Stimulated activated CD8-positive, alpha-beta memory T cell treated with anti-CD3 and anti-CD28 coated beads, Interleukin-12 subunit alpha, Interleukin-12 subunit beta, amount 100 ng/mL, for 1 hour (primary cell): ENCODE measurements at regions not wholly inside any gene's neighbourhood (a gene's known extent, or its start where the extent isn't known, plus 50 kb on each side); places are given as distances from the start of the nearest gene placed in this dataset.
"Not testable (repeated sequence)": the region's sequence is repeated elsewhere in the genome, so short reads cannot be mapped to it uniquely, and the experiment has no call there.

Experiments used
- DNase-seq: peaks from one replicate; pipeline ENCODE4 v3.0.0-alpha.2; 2020; ENCODE audit warnings: low read depth

GRCh38 chr6:140772576-140772975, 1360.1 kb upstream of the GJE1 start:
- no peak for DNase-seq

DNA sequence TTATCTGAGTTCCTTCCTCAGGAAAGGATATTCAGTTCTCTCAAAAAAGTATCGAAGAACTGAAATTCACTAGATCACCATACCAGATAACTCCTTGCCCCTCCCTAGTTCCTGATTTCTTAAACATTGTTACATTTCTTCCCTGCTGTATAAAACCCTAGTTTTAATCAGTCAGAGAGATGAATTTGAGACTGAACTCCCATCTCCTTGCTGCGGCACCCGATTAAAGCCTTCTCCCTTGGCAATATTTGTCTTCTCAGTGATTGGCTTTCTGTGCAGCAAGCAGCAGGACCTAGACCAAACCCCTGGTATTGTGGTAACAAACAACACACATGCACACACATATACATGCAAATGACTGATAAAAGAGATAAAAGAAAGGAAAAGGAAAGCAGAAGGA, 1364.6 kb upstream of the GJE1 start:
- DNase-seq, result no peak

GRCh38 chr6:140766999-140767398, 1365.7 kb upstream of the GJE1 start:
- DNase-seq, result no peak

GRCh38 chr6:140758169-140758877, 1374.4 kb upstream of the GJE1 start:
- DNase-seq, result no peak

DNA sequence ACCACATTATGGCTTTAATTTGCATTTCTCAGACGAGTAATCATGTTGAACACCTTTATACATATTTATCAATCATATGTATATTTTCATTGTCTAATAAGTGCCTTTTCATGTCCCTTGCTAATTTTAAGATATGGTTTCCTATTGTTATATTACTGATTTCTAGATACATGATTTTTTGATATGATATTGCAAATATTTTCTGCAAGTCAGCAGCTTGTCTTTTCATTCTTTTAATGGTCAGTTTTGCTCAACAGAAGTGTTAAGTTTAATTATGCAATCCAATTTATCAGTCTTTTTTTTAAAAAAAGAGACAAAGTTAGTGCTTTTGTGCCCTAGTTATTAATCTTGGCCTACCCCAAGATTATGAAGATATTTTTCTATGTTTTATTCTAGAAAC, 1377.8 kb upstream of the CITED2 start:
- DNase-seq, result no peak

DNA sequence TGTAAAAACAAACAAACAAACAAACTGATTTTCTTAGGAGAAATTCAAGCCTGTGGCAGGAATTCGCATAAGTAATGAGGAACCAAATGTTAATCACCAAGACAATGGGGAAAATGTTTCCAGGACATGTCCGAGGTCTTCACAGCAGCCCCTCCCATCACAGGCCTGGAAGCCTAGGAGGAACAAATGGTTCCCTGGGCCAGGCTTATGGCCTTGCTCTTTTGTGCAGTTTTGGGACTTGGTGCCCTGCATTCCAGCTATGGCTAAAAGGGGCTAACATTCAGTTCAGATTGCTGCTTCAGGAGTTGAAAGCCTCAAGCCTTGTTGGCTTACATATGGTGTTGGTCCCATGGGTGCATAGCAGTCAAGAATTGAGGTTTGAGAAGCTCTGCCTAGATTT, 1372.7 kb upstream of the CITED2 start:
- DNase-seq, result no peak

DNA sequence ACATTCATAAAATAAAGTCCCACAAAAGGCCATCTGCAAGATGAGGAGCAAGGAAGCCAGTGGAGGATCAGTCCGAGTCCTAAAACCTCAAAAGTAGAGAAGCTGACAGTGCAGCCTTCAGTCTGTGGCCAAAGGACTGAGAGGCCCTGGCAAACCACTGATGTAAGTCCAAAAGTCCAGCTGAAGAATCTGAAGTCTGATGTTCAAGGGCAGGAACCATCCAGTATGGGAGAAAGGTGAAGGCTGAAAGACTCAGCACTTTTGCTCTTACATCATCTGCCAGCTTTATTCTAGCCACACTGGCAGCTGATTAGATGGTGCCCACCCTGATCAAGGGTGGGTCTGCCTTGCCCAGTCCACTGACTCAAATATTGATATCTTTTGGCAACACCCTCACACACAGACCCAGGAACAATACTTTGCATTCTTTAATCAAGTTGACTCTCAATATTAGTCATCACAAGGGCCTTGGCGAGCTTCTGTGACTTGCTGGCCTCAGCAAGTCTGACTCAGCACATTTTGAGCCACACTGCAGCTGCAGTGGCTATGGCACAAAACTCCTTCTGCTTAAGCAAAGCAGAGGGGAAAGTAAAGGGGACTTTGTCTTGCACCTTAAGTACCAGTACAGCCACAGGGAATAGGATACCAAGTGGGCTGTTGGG, 1370.3 kb upstream of the CITED2 start:
- DNase-seq, result no peak

GRCh38 chr6:140736231-140736630, 1361.8 kb upstream of the CITED2 start:
- no peak for DNase-seq

DNA sequence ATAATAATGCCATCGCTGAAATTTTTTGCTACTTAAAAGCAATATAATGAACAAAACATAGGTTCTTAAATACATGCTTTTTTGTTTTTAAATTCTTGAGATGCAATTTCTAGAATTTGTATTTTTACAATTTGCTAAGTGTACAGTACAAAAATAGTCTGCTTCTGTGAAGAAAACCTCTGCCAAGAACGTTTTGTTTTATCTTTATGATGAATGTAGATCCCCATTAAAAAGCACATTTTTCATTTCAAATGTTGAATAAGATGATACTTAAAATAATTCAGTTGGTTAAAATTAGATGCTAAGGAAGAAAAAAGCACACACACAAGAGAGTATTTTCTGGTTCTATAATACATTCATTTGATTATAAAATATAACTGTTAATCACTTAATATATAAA, 1358.5 kb upstream of the CITED2 start:
- DNase-seq, result no peak

- no peak for DNase-seq
These were observed 1357.7 kb upstream of the CITED2 start for GRCh38 chr6:140732155-140732554.

GRCh38 chr6:140731741-140732140, 1357.3 kb upstream of the CITED2 start:
- DNase-seq, result no peak

DNA sequence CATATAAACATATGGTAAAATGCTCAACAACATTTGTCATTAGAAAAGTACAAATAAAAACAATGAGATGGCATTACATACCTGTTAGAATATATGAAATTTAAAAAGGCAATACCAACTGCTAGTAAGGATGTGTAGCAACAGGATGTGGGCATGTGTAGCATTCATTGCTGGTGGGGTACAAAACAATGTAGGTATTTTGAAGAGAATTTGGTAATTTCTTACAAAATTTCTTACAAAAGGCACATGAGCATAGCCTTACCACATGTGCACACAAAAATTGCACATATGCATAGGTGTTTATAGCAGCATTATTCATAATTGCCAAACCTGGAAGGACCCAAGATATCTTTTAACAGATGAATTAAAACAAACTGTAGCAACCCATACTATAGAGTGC, 1355.1 kb upstream of the CITED2 start:
- DNase-seq, result no peak

GRCh38 chr6:140718021-140718420, 1343.6 kb upstream of the CITED2 start:
- DNase-seq, result no peak

- no peak for DNase-seq
These were observed 1339.0 kb upstream of the CITED2 start for GRCh38 chr6:140713495-140713894.

DNA sequence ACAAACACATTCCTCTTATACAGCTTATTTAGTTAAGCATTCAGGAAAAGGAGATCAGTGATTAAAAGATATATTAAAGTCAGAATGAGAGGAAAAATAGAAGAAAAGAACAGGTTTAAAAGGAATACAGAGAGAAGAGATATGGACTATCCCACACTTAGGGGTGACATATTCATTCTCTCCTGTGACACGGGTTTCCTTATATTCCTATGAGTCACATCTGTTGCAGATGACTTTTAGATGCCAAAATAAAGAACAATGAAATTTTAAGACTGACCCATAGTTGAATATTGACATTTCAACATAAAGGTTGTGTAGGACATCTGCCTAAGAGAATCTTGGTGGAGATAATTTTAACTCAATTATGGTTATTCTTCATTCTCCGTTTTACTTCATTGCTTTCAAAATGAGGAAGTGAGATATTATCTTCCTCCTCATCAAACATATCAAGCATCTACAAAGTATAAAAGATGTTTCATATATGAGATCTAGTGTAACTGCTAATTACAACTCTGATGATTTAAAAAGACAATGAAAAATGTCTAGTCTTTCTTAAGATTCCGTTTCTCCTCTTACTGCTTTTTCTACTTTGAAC, 1336.7 kb upstream of the CITED2 start:
- no peak for DNase-seq

- no peak for DNase-seq
These were observed 1334.0 kb upstream of the CITED2 start for GRCh38 chr6:140708441-140708840.

- not testable (repeated sequence) for DNase-seq
These were observed 1329.6 kb upstream of the CITED2 start for GRCh38 chr6:140704008-140704407.

DNA sequence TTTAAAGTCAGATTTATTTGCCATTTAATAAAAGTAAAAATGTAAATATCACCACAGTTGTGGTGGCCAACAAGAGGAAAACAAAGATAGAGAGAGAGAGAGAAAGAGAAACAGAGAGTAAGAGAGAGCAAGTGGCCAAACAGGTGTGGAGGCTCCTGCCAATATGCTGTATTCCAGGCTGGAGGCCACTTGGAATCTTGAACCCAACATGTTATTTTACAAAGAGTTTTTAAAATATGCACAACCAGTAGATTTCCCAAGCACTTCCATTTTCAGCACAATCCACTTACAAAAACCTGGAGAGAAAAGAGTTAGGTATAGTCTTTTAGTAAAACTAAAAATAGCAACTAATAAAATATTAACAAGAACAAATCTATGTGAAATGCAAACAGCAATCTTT, 1323.1 kb upstream of the CITED2 start:
- DNase-seq, result no peak

DNA sequence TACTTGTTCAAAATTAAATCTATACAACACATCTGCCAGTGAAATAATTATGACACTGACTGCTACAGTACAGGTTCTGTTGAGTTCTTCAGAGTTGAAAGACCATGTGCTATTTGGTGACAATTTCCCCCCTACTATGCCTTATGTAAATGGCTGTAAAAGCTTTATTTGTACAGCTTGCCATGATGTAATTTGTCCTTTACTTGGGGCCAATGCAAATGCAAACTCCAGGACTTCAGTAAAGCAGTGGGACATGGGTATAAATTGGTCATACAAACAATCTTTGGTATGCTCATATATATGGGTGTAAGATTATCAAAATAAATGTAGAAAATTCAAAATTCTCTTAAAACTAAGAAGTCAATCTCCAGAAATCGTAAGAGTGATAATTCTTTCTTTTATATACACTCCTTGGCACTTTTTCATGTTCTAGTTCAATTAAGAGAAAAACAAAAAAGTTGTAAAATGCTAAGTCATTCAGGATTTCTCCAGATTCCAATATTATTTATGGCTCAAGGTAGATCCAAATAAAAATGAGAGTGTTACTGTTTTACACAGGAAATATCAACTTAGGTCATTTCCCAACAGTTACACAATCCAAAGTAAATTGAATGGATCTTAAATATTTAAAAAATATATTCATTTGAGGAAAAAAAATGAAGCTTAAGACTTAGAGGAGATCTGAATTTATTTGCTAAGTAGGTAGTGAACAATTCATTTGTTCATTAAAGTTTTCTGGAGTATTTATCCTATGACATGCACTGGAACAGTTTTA, 1310.5 kb upstream of the CITED2 start:
- DNase-seq, result no peak

DNA sequence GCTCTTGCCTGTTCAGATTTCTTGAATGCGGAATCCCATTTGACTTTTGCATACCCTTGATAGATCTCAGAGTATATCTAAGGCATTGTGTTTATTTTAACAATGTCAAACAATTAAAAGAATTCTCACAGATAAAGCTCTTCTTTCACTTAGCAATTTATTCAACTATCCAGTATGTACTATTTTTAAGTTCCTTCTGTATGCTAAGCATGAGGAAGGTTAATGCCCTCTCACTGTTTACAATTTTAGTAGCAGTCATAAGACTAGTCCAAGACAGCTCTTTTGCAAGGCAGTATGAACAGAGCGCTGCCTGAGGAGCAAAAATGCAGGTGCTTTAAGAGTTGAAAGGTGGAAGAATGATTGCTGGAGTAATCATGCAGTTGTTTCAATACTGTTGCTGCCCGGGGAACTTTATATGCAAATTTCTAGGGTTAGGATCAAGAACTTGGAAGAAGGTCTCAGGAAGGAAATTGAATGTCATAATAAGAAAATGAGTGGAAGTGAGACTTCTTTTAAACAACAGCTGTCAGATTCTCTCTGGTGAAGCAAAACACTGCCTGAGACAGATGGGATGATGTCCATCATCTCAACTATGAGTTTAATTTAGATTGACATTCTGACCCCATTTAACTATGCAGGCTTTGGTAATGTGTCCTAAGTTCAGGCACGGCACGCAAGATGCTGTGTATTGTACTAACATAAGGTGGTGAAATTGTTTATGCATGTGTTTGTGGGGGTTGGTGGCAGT, 1303.5 kb upstream of the CITED2 start:
- DNase-seq, result no peak

GRCh38 chr6:140671926-140672325, 1297.5 kb upstream of the CITED2 start:
- DNase-seq, result no peak

GRCh38 chr6:140670021-140670420, 1295.6 kb upstream of the CITED2 start:
- no peak for DNase-seq
